GM12878 (cell line): ENCODE measurements at regions not wholly inside any gene's neighbourhood (a gene's known extent, or its start where the extent isn't known, plus 50 kb on each side); places are given as distances from the start of the nearest gene placed in this dataset.

Experiments used
- ATAC-seq: fragments of 200-7000 bp; cut with Tn5 transposase; 3 replicates; pipeline ENCODE4 v1.9.1; 2020; ENCODE audit warnings: mild to moderate bottlenecking, moderate library complexity
- BruUV-seq: library from RNA; stranded (reverse); fragments of 400-500 nt; replicated peaks from 2 replicates; lab custom pipeline; 2021; lab: Mats Ljungman, UMichigan
- CTCF ChIA-PET: fragments of 300-600 bp; sonication (Branson Sonifier 250); formaldehyde crosslinking; extraction: SDS; loops from one replicate; lab custom pipeline; 2021; ENCODE audit warnings: inconsistent platforms; lab: Yijun Ruan, JAX
- POLR2A ChIA-PET: fragments of 350-600 bp; formaldehyde crosslinking; extraction: SDS; loops from one replicate; lab custom pipeline; 2021; ENCODE audit warnings: inconsistent platforms; lab: Charles Lee
- RAD21 ChIA-PET: fragments of 300-600 bp; sonication (Branson Sonifier 250); formaldehyde crosslinking; loops from one replicate; lab custom pipeline; 2023; ENCODE audit warnings: antibody characterized with exemption; ENCODE audit not compliant: unreplicated experiment; lab: Charles Lee
- SMC1A ChIA-PET: fragments of 300-600 bp; sonication (Branson Sonifier 250); formaldehyde crosslinking; loops from one replicate; lab custom pipeline; 2023; ENCODE audit not compliant: unreplicated experiment, uncharacterized antibody; lab: Charles Lee
- DNase-seq: peaks from one replicate; pipeline ENCODE4 v3.0.0-alpha.2; 2011; ENCODE audit warnings: low read depth, low spot score
- FAIRE-seq: peaks from 3 replicates; lab custom pipeline; 2011; peaks lifted over from hg19 to GRCh38; lab: Jason Lieb, UNC
- H2AFZ ChIP-seq: 2 replicates; pipeline ENCODE4 v1.6.0; 2011; ENCODE audit warnings: low read depth, low read length, control low read depth; ENCODE audit not compliant: control insufficient read depth
- H3K27ac ChIP-seq: 2 replicates; pipeline ENCODE4 v1.5.1; 2011; ENCODE audit warnings: control low read depth; ENCODE audit not compliant: control insufficient read depth, insufficient read depth
- H3K27me3 ChIP-seq, 2 experiments: replicated peaks in 1 of 2; 2 replicates each; pipeline versions ENCODE4 v1.6.0 to v1.6.1; 2011; ENCODE audit warnings: low read length in 1 of 2; ENCODE audit not compliant: control insufficient read depth in 2 of 2, insufficient read depth in 2 of 2
- H3K36me3 ChIP-seq, 2 experiments: 2 replicates each; pipeline ENCODE4 v1.5.1; 2011; ENCODE audit warnings: low read length in 1 of 2; ENCODE audit not compliant: control insufficient read depth in 2 of 2, insufficient read depth in 2 of 2
- H3K4me1 ChIP-seq: 2 replicates; pipeline ENCODE4 v1.6.1; 2011; ENCODE audit warnings: mild to moderate bottlenecking, low read length, moderate library complexity, mixed read lengths; ENCODE audit not compliant: control insufficient read depth, insufficient read depth
- H3K4me2 ChIP-seq: 2 replicates; pipeline ENCODE4 v1.6.0; 2011; ENCODE audit warnings: control low read depth; ENCODE audit not compliant: control insufficient read depth, insufficient read depth
- H3K4me3 ChIP-seq: fragments of 200-600 bp; sonication (generic); 2 replicates; pipeline ENCODE4 v1.5.1; 2016
- H3K79me2 ChIP-seq: 2 replicates; pipeline ENCODE4 v1.6.0; 2011; ENCODE audit warnings: low read length; ENCODE audit not compliant: control insufficient read depth, insufficient read depth
- H3K9ac ChIP-seq: 2 replicates; pipeline ENCODE4 v1.8.0; 2011; ENCODE audit warnings: low read length, control low read depth, mixed read lengths; ENCODE audit not compliant: control insufficient read depth, insufficient read depth
- H3K9me3 ChIP-seq: replicated peaks from 3 replicates; pipeline ENCODE4 v1.5.1; 2011; ENCODE audit warnings: mild to moderate bottlenecking, low read length; ENCODE audit not compliant: control insufficient read depth, insufficient read depth
- H4K20me1 ChIP-seq: 2 replicates; pipeline ENCODE4 v1.6.0; 2011; ENCODE audit not compliant: control insufficient read depth, insufficient read depth
- BCLAF1 ChIP-seq: fragments of 450-650 bp; IDR thresholded peaks from 2 replicates; pipeline ENCODE4 v1.6.1; 2017; ENCODE audit warnings: antibody characterized with exemption, mild to moderate bottlenecking, moderate library complexity
- BRCA1 ChIP-seq: IDR thresholded peaks from 2 replicates; pipeline ENCODE4 v1.6.1; 2011; ENCODE audit warnings: low read depth, low read length, improper control_type of control experiment
- E2F4 ChIP-seq: IDR thresholded peaks from 2 replicates; pipeline ENCODE4 v1.6.1; 2012; ENCODE audit warnings: low read depth, low read length, improper control_type of control experiment
- ELK1 ChIP-seq: IDR thresholded peaks from 2 replicates; pipeline ENCODE4 v1.6.1; 2012; ENCODE audit warnings: low read depth, low read length, improper control_type of control experiment
- FOS ChIP-seq: IDR thresholded peaks from 3 replicates; pipeline ENCODE4 v1.6.1; 2011; ENCODE audit warnings: borderline replicate concordance; ENCODE audit not compliant: insufficient read length; ENCODE audit errors: extremely low read depth
- FOXM1 ChIP-seq: IDR thresholded peaks from 2 replicates; pipeline ENCODE4 v1.6.1; 2012; ENCODE audit warnings: low read depth, mild to moderate bottlenecking, inconsistent platforms, low read length, moderate library complexity
- KAT2A ChIP-seq: conservative IDR thresholded peaks from 2 replicates; pipeline ENCODE4 v1.6.1; 2011; ENCODE audit warnings: low read depth, low read length; ENCODE audit not compliant: control insufficient read depth
- NFXL1 ChIP-seq: fragments of 450-650 bp; IDR thresholded peaks from 2 replicates; pipeline ENCODE4 v1.6.1; 2017; ENCODE audit warnings: antibody characterized with exemption, mild to moderate bottlenecking, borderline replicate concordance
- NR2C1 ChIP-seq: fragments of 450-650 bp; IDR thresholded peaks from 2 replicates; pipeline ENCODE4 v1.6.1; 2017; ENCODE audit warnings: antibody characterized with exemption, mild to moderate bottlenecking, moderate library complexity
- NRF1 ChIP-seq: conservative IDR thresholded peaks from 2 replicates; pipeline ENCODE4 v1.6.1; 2011; ENCODE audit warnings: mild to moderate bottlenecking, low read depth, low read length, improper control_type of control experiment
- SIX5 ChIP-seq: IDR thresholded peaks from 2 replicates; pipeline ENCODE4 v1.6.1; 2011; ENCODE audit warnings: mild to moderate bottlenecking, low read depth, low read length, moderate library complexity; ENCODE audit not compliant: severe bottlenecking
- ZNF207 ChIP-seq: fragments of 450-650 bp; IDR thresholded peaks from 2 replicates; pipeline ENCODE4 v1.6.1; 2014; ENCODE audit warnings: antibody characterized with exemption, mild to moderate bottlenecking, borderline replicate concordance
- ZNF622 ChIP-seq: fragments of 450-650 bp; IDR thresholded peaks from 2 replicates; pipeline ENCODE4 v1.6.1; 2017; ENCODE audit warnings: mild to moderate bottlenecking, inconsistent platforms
- WGBS: methylation state at CpG from one replicate; pipeline ENCODE4 v1.1.6; 2016; ENCODE audit warnings: low lambda C conversion rate; ENCODE audit not compliant: insufficient replicate concordance, insufficient coverage; ENCODE audit errors: missing lambda C conversion rate; 5-methylcytosine and 5-hydroxymethylcytosine counted together
- in situ Hi-C: fragments of 300-500 bp; cut with MboI; formaldehyde crosslinking; loops from 9 replicates; pipeline ENCODE4 v1.14.3; 2018; ENCODE audit warnings: mixed read lengths
- intact Hi-C: fragments of 100-400 bp; cut with micrococcal nuclease; formaldehyde crosslinking; loops from one replicate; pipeline ENCODE4 v1.14.2; 2022; ENCODE audit not compliant: unreplicated experiment

GRCh38 chr6:109291902-109292301, 90.4 kb downstream of the CD164 start (continued):
- TF ChIP-seq BRCA1 (no peak), KAT2A (no peak), BCLAF1 (no peak), ZNF622 (no peak), FOS (no peak), SIX5 (no peak)

GRCh38 chr6:109290143-109290931, 91.9 kb downstream of the CD164 start:
- SMC1A ChIA-PET: no interaction called here
- Histone ChIP-seq H4K20me1 (no peaks in the 10 kb centered on the region), H3K4me3 (no peak overlapping the region), H3K9me3 (no peaks in the 10 kb centered on the region), H2AFZ (no peak overlapping the region), H3K79me2 (no peaks in the 10 kb centered on the region), H3K27ac (no peak overlapping the region), H3K27me3 (peaks cover 0 to 4% of the 10 kb centered on the region in 2 experiments; a peak in 3 of 4 replicates), H3K9ac (no peak overlapping the region), H3K4me2 (no peak overlapping the region), H3K4me1 (no peaks in the 10 kb centered on the region), H3K36me3 (no peaks in the 10 kb centered on the region)
- intact Hi-C loops: no loop called here
- ATAC-seq (no peak), FAIRE-seq (no peak), DNase-seq (no peak)
- no TSS peak for BruUV-seq
- TF ChIP-seq NRF1: no peak
- no peak for TF ChIP-seq NR2C1
- no peak for TF ChIP-seq ZNF207
- TF ChIP-seq E2F4: no peak
- TF ChIP-seq ELK1: no peak
- TF ChIP-seq FOXM1: no peak
- no peak for TF ChIP-seq NFXL1
- in situ Hi-C loops: no loop called here
- CTCF ChIA-PET: no interaction called here
- POLR2A ChIA-PET: no interaction called here
- RAD21 ChIA-PET: no interaction called here
- 79% methylated on average over 35 of the region's 56 CpGs for WGBS
